GM12878 (cell line): ENCODE measurements at regions not wholly inside any gene's neighbourhood (a gene's known extent, or its start where the extent isn't known, plus 50 kb on each side); places are given as distances from the start of the nearest gene placed in this dataset.

Experiments used
- ATAC-seq: fragments of 200-7000 bp; cut with Tn5 transposase; 3 replicates; pipeline ENCODE4 v1.9.1; 2020; ENCODE audit warnings: mild to moderate bottlenecking, moderate library complexity
- BruUV-seq: library from RNA; stranded (reverse); fragments of 400-500 nt; replicated peaks from 2 replicates; lab custom pipeline; 2021; lab: Mats Ljungman, UMichigan
- CTCF ChIA-PET: fragments of 300-600 bp; sonication (Branson Sonifier 250); formaldehyde crosslinking; extraction: SDS; loops from one replicate; lab custom pipeline; 2021; ENCODE audit warnings: inconsistent platforms; lab: Yijun Ruan, JAX
- POLR2A ChIA-PET: fragments of 350-600 bp; formaldehyde crosslinking; extraction: SDS; loops from one replicate; lab custom pipeline; 2021; ENCODE audit warnings: inconsistent platforms; lab: Charles Lee
- RAD21 ChIA-PET: fragments of 300-600 bp; sonication (Branson Sonifier 250); formaldehyde crosslinking; loops from one replicate; lab custom pipeline; 2023; ENCODE audit warnings: antibody characterized with exemption; ENCODE audit not compliant: unreplicated experiment; lab: Charles Lee
- SMC1A ChIA-PET: fragments of 300-600 bp; sonication (Branson Sonifier 250); formaldehyde crosslinking; loops from one replicate; lab custom pipeline; 2023; ENCODE audit not compliant: unreplicated experiment, uncharacterized antibody; lab: Charles Lee
- DNase-seq: peaks from one replicate; pipeline ENCODE4 v3.0.0-alpha.2; 2011; ENCODE audit warnings: low read depth, low spot score
- FAIRE-seq: peaks from 3 replicates; lab custom pipeline; 2011; peaks lifted over from hg19 to GRCh38; lab: Jason Lieb, UNC
- H2AFZ ChIP-seq: 2 replicates; pipeline ENCODE4 v1.6.0; 2011; ENCODE audit warnings: low read depth, low read length, control low read depth; ENCODE audit not compliant: control insufficient read depth
- H3K27ac ChIP-seq: 2 replicates; pipeline ENCODE4 v1.5.1; 2011; ENCODE audit warnings: control low read depth; ENCODE audit not compliant: control insufficient read depth, insufficient read depth
- H3K27me3 ChIP-seq, 2 experiments: replicated peaks in 1 of 2; 2 replicates each; pipeline versions ENCODE4 v1.6.0 to v1.6.1; 2011; ENCODE audit warnings: low read length in 1 of 2; ENCODE audit not compliant: control insufficient read depth in 2 of 2, insufficient read depth in 2 of 2
- H3K36me3 ChIP-seq, 2 experiments: 2 replicates each; pipeline ENCODE4 v1.5.1; 2011; ENCODE audit warnings: low read length in 1 of 2; ENCODE audit not compliant: control insufficient read depth in 2 of 2, insufficient read depth in 2 of 2
- H3K4me1 ChIP-seq: 2 replicates; pipeline ENCODE4 v1.6.1; 2011; ENCODE audit warnings: mild to moderate bottlenecking, low read length, moderate library complexity, mixed read lengths; ENCODE audit not compliant: control insufficient read depth, insufficient read depth
- H3K4me2 ChIP-seq: 2 replicates; pipeline ENCODE4 v1.6.0; 2011; ENCODE audit warnings: control low read depth; ENCODE audit not compliant: control insufficient read depth, insufficient read depth
- H3K4me3 ChIP-seq: fragments of 200-600 bp; sonication (generic); 2 replicates; pipeline ENCODE4 v1.5.1; 2016
- H3K79me2 ChIP-seq: 2 replicates; pipeline ENCODE4 v1.6.0; 2011; ENCODE audit warnings: low read length; ENCODE audit not compliant: control insufficient read depth, insufficient read depth
- H3K9ac ChIP-seq: 2 replicates; pipeline ENCODE4 v1.8.0; 2011; ENCODE audit warnings: low read length, control low read depth, mixed read lengths; ENCODE audit not compliant: control insufficient read depth, insufficient read depth
- H3K9me3 ChIP-seq: replicated peaks from 3 replicates; pipeline ENCODE4 v1.5.1; 2011; ENCODE audit warnings: mild to moderate bottlenecking, low read length; ENCODE audit not compliant: control insufficient read depth, insufficient read depth
- H4K20me1 ChIP-seq: 2 replicates; pipeline ENCODE4 v1.6.0; 2011; ENCODE audit not compliant: control insufficient read depth, insufficient read depth
- CTCF ChIP-seq, 3 experiments: IDR thresholded peaks in 2 of 3; conservative IDR thresholded peaks in 1 of 3; 2 replicates each; pipeline ENCODE4 v1.5.1; 2011; ENCODE audit warnings: low read depth in 3 of 3, low read length in 3 of 3, mild to moderate bottlenecking in 3 of 3, control low read depth in 2 of 3, moderate library complexity in 2 of 3, inconsistent platforms in 1 of 3, mixed read lengths in 1 of 3; ENCODE audit not compliant: control insufficient read depth in 2 of 3, insufficient read depth in 1 of 3; ENCODE audit errors: extremely low read depth in 1 of 3
- EGR1 ChIP-seq, 2 experiments: IDR thresholded peaks; 1 replicate in 1 of 2; 2 replicates in 1 of 2; pipeline ENCODE4 v1.6.1; 2011 to 2012; ENCODE audit warnings: low read depth in 2 of 2, low read length in 2 of 2, borderline replicate concordance in 1 of 2, mild to moderate bottlenecking in 1 of 2, moderate library complexity in 1 of 2
- HDAC2 ChIP-seq: fragments of 200-600 bp; sonication (generic); IDR thresholded peaks from 2 replicates; pipeline ENCODE4 v1.6.1; 2017
- NBN ChIP-seq: fragments of 450-650 bp; IDR thresholded peaks from 2 replicates; pipeline ENCODE4 v1.6.1; 2016
- NFYB ChIP-seq: IDR thresholded peaks from 2 replicates; pipeline ENCODE4 v1.6.1; 2011; ENCODE audit warnings: low read depth, mild to moderate bottlenecking, low read length, improper control_type of control experiment, moderate library complexity; ENCODE audit not compliant: insufficient read depth
- NR2C1 ChIP-seq: fragments of 450-650 bp; IDR thresholded peaks from 2 replicates; pipeline ENCODE4 v1.6.1; 2017; ENCODE audit warnings: antibody characterized with exemption, mild to moderate bottlenecking, moderate library complexity
- SMAD5 ChIP-seq: IDR thresholded peaks from 2 replicates; pipeline ENCODE4 v1.6.1; 2016; ENCODE audit warnings: antibody characterized with exemption, low read depth
- SREBF1 ChIP-seq: IDR thresholded peaks from 2 replicates; pipeline ENCODE4 v1.6.1; 2012; ENCODE audit warnings: mild to moderate bottlenecking, low read length
- TAF1 ChIP-seq: IDR thresholded peaks from 2 replicates; pipeline ENCODE4 v1.6.1; 2011; ENCODE audit warnings: mild to moderate bottlenecking, low read depth, low read length, borderline replicate concordance
- WGBS: methylation state at CpG from one replicate; pipeline ENCODE4 v1.1.6; 2016; ENCODE audit warnings: low lambda C conversion rate; ENCODE audit not compliant: insufficient replicate concordance, insufficient coverage; ENCODE audit errors: missing lambda C conversion rate; 5-methylcytosine and 5-hydroxymethylcytosine counted together
- in situ Hi-C: fragments of 300-500 bp; cut with MboI; formaldehyde crosslinking; loops from 9 replicates; pipeline ENCODE4 v1.14.3; 2018; ENCODE audit warnings: mixed read lengths
- intact Hi-C: fragments of 100-400 bp; cut with micrococcal nuclease; formaldehyde crosslinking; loops from one replicate; pipeline ENCODE4 v1.14.2; 2022; ENCODE audit not compliant: unreplicated experiment

DNA sequence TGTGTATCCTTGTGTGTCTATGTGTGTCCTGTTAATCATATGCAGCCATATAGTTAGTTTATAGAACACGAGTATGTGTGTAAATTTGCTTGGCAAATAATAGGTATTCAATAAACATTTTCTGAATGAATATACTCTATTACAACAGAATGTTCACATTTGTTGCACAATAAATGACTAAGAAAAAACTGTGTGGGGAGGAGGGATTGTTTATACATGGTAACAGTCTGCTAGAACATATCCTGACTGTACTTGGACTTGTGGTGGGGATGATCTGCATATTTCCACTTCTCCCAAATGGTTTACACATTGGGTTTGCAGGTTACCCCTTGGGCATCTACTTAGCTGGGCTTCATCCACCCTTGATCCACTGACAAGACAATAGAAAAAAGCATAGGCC lies 194.6 kb downstream of the INSC start:
- no TSS peak for BruUV-seq
- no peak overlapping the region for H3K9ac ChIP-seq
- WGBS: 0% methylated on average over 1 of the region's 1 CpG

More for the DNA sequence above, 194.6 kb downstream of the INSC start:
- Histone ChIP-seq H4K20me1 (no peaks in the 10 kb centered on the region), H3K4me2 (no peak overlapping the region), H3K4me1 (no peaks in the 10 kb centered on the region), H3K79me2 (no peaks in the 10 kb centered on the region), H3K4me3 (no peak overlapping the region), H3K9me3 (no peaks in the 10 kb centered on the region), H3K27me3 (no peaks in the 10 kb centered on the region), H3K36me3 (no peaks in the 10 kb centered on the region), H3K27ac (no peak overlapping the region), H2AFZ (no peak overlapping the region)
- intact Hi-C loops: no loop called here
- ChIA-PET SMC1A (no interaction called here), POLR2A (no interaction called here), CTCF (no interaction called here), RAD21 (no interaction called here)
- FAIRE-seq: no peak
- TF ChIP-seq NR2C1 (no peak), HDAC2 (no peak), EGR1 (IDR thresholded peaks at IDR 0.05; ENCODE audit: borderline replicate concordance in 1 of 2, low read depth in 2 of 2, low read length in 2 of 2) (no peak), CTCF (IDR thresholded peaks at IDR 0.05 in 2 of 3, conservative IDR thresholded peaks at IDR 0.05 in 1 of 3; ENCODE audit: control insufficient read depth in 2 of 3, extremely low read depth in 1 of 3, insufficient read depth in 1 of 3, low read depth in 3 of 3, low read length in 3 of 3) (no peak), SMAD5 (no peak), SREBF1 (no peak), NBN (no peak), TAF1 (no peak), NFYB (no peak)
- DNase-seq: no peak
- in situ Hi-C loops: no loop called here
- no peak for ATAC-seq
